ENCODE measurements at regions not wholly inside any gene's neighbourhood (a gene's known extent, or its start where the extent isn't known, plus 50 kb on each side); places are given as distances from the start of the nearest gene placed in this dataset.

GRCh38 chr11:27187848-27188621 is 147.4 kb downstream of the BBOX1 start:
- DNase-seq: no peak

DNA sequence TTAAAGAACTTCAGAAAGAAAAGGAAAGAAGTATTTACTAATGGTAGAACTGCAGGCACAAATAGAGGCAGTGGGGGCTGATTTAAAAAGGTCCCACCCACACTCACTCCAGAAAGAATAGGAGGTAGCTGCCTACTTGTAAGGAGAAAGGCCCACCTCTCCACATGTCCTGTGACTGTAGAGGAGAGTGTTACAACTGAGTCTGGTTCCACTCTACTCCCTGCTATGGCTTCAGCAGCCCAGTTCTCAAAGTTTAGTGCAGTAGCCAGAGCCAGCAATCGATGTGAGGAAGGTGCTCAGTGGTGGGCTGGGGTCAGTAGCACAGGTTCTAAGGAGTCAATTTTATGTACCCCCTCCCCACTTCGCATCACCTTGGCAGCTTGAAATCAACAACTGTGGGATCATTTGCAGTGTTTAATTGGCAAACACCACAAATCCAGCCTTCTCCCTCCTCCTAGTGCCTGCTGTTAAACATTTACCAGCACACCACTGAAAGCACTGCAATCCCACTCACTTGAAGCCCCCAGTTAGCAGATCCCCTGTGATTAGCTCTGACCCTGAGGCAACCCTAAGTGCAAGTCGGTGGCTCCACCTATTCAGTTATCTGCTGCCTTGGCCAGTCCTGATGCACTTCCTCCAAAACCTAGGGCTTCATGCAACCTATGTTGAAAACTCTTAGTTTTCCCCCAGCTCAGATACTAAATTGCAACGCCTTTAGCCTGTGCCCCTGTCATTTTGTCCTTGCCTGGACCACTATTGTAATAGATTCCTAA is 146.6 kb downstream of the BBOX1 start:
- no peak for DNase-seq

- no peak for DNase-seq
These were observed 146.0 kb downstream of the BBOX1 start for GRCh38 chr11:27186580-27186979.

- DNase-seq: no peak
These were observed 144.1 kb downstream of the BBOX1 start for GRCh38 chr11:27184458-27185312.

DNA sequence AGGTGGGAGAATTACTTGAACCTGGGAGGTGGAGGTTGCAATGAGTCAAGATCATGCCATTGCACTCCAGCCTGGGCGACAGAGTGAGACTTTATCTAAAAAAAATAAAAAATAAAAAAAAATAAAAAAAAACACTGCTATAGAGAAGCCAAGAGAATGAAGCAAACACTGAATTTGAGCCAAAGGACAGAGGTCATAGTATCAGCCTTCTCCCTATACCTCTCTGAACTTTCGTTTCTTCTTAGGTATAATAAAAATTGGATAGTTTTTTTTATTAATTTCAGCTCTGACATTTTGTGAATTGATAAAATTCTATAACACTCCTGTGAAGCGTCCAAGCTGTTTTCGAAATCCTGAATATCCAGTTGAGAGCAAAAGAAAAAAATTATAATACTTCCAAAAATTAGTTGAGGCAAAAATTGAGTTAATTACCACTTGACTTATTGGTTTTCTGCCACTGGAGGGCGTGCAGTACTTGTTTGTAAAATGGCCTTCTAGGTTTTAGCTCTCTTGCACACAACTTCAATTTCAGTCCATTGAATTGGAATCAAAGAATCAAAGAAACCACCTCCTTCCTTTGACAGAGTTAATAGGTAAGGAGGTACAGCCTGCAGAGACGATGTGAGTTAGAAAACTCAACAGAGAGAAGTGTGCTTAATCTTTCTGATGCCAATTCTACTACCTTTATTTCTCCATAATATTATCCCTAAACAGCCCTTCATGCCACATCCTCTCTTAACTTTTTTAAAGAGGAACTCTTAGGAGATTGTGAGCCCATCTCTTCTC is 143.2 kb downstream of the BBOX1 start:
- peak; percentile 42 for DNase-seq

DNA sequence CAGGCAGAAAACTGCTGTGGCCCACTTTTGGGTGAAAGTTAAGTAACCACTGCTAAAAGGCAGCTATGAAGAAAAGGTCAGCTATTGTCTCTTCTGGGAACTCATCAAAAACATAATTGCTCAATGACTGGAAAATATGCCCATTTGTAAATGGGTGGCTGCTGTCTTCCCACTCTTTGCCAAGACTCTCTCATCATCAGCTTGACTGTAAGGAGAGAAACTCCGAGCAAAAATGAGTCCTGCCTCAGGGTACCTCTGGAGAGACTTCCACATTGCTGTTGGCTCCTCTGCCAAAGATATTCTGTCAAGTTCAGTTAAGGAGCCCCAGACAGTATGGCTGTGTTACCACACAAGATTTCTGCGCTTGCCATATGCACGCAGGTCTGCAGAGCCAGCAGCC is 138.7 kb downstream of the BBOX1 start:
- DNase-seq: no peak

DNA sequence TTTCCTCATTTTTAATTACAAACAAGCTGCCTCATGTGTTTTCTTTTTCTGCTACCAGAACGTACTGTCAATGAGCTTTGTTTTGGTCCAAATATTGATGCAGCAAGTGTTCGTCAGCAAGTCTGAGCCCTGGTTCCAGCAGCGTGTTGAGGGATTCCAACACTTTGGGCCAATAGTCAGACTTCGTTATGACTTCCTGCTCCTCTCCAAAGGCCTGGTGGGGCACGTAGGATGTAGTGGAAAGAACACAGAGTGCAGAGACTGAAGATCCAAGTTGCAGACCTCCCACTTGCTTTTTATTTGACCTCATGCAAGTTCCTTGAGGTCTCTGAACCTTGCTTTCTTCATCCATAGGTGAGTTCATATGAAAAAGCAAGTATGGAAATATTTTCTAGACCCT is 138.2 kb downstream of the BBOX1 start:
- no peak for DNase-seq

All from DMS153 (cell line).